Muscle of leg (tissue), 3 donors: ENCODE measurements at regions not wholly inside any gene's neighbourhood (a gene's known extent, or its start where the extent isn't known, plus 50 kb on each side); places are given as distances from the start of the nearest gene placed in this dataset.

ENCODE experiments used
- DNase-seq: peaks from one replicate; pipeline ENCODE4 v3.0.0; 2013
- H3K27ac ChIP-seq: one replicate; pipeline ENCODE4 v1.5.1; 2013; ENCODE audit warnings: mild to moderate bottlenecking, low read length, control low read depth
- H3K27me3 ChIP-seq: one replicate; pipeline ENCODE4 v1.6.1; 2013; ENCODE audit warnings: low read length; ENCODE audit not compliant: control insufficient read depth, insufficient read depth
- H3K36me3 ChIP-seq: one replicate; pipeline ENCODE4 v1.6.1; 2013; ENCODE audit warnings: low read length; ENCODE audit not compliant: control insufficient read depth, insufficient read depth
- H3K4me1 ChIP-seq: one replicate; pipeline ENCODE4 v1.6.1; 2013; ENCODE audit warnings: low read length; ENCODE audit not compliant: control insufficient read depth, insufficient read depth
- H3K4me3 ChIP-seq: one replicate; pipeline ENCODE4 v1.5.1; 2013; ENCODE audit warnings: low read length, control low read depth
- H3K9me3 ChIP-seq: replicated peaks from 2 replicates; pipeline ENCODE4 v1.6.1; 2013; ENCODE audit warnings: low read depth, low read length; ENCODE audit not compliant: control insufficient read depth
- WGBS: methylation state at CpG from one replicate; pipeline ENCODE4 v1.1.5; 2013; ENCODE audit warnings: missing lambda C conversion rate; ENCODE audit not compliant: insufficient coverage; 5-methylcytosine and 5-hydroxymethylcytosine counted together

DNA sequence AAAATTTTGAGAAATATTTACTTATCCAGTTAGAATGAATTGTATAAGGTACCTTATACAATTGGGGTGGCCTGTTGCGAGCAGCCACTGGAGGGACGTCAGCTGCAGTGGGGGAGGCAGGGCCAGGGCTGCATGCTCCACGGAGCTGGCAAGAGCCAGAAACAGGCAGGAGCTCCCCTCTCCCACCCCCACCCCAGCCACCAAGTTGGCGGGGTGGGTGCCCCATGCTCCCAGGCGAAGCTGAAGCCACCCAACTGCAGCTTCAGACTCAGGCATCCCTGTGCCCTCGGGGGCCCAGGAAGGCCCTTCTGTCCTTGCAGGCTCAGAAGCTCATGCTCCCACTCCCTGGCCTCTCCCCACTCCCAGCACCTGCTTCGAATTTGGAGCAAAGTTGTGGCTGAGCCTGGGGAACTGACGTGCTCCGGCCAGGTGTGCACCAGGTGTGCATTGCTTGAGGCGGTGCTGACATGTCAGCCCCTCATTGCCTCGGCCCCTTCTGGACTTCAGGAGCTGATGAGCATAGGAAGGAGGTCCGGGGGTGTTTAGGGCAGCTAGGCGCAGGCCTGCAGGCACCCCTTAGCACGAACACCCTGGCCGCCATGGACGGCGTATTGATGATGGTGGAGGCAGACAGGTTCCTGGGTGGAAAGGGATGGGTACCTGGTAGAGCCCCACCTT is 743.8 kb upstream of the GBE1 start:
- no peaks in the 10 kb centered on the region for H3K36me3 ChIP-seq
- H3K4me3 ChIP-seq = no peak overlapping the region
- H3K27ac ChIP-seq = no peak overlapping the region
- H3K27me3 ChIP-seq = no peaks in the 10 kb centered on the region
- no peaks in the 10 kb centered on the region for H3K4me1 ChIP-seq
- H3K9me3 ChIP-seq = peaks cover 5% of the 10 kb centered on the region
- WGBS = 86% methylated on average over 16 of the region's 17 CpGs
- DNase-seq = no peak

DNA sequence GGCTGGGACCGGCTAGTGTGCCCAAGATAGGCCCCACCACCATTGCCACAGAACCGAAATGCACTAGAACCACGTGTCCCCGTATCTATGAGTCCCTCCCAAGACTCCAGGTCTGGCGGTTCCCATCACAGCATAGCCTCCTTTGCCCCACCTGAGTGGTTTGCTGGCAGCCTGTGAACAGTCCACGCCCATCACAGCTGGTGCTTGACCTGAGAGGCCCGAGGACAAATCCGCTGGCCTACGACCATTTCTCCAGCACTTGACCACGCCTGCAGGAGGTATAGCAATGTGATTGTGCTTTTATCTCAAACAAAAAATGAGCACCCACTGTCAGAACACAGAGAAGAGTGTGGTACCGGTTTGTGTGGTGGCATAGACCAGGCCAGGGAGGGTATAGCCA is 736.7 kb upstream of the GBE1 start:
- Histone ChIP-seq H3K9me3 (no peaks in the 10 kb centered on the region), H3K36me3 (no peaks in the 10 kb centered on the region), H3K27ac (no peak overlapping the region), H3K4me3 (no peak overlapping the region), H3K4me1 (no peaks in the 10 kb centered on the region), H3K27me3 (no peaks in the 10 kb centered on the region)
- 98% methylated on average over 6 of the region's 11 CpGs for WGBS
- no peak for DNase-seq

DNA sequence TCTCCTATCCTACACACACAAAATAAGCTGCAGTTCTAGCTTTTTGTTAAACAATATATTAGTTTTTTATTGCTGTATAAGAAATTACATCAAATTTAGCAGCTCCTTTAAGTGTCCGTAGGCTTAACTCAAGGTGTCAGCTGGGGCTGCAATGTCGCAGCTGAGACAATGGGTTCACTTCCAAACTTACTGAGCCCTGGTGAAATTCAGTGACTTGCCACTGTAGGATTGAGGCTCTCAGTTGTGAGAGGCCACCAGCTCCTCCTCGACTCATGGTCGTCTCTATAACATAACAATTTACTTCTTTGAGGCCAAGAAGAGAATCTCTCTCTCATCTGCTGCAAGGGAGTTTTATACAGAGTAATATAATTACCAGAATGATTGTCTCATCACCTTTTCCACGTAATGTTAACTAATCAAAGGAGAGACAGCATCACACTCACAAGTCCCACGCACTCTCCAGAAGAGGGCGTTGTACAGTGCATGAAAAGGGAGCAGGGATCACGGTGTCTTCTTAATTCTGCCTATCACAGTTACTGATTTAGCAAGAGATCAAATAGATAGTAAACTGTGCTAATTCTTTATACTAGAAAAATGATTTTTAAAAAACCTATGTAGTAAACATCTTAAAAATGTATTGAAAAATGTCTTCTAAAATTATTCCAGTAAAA is 735.6 kb upstream of the GBE1 start:
- 67% methylated on average over 2 of the region's 8 CpGs for WGBS
- Histone ChIP-seq H3K4me3 (no peak overlapping the region), H3K27me3 (no peaks in the 10 kb centered on the region), H3K9me3 (no peaks in the 10 kb centered on the region), H3K36me3 (no peaks in the 10 kb centered on the region), H3K4me1 (no peaks in the 10 kb centered on the region), H3K27ac (no peak overlapping the region)
- no peak for DNase-seq

DNA sequence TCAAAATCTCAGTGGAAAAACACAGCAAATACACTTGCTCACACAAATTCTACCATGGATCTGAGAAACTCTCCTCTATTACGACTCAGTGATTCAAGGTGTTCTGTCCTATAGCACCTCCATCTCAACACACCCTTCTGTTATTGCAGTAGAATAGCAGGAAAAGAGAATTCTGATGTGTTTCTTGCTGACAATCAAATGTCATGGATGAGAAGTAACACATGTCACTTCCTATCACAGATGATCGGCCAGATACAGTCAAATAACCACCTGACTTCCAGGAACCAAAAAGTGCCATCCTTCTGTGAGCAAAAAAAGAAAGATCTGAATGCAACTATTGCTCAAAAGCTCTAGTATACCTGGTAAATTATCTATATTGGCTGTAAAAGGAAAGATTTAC is 734.2 kb upstream of the GBE1 start:
- H3K27ac ChIP-seq = no peak overlapping the region
- H3K27me3 ChIP-seq = no peaks in the 10 kb centered on the region
- no peaks in the 10 kb centered on the region for H3K36me3 ChIP-seq
- no peaks in the 10 kb centered on the region for H3K4me1 ChIP-seq
- no CpG with 5 or more reads among the region's 2 CpGs for WGBS
- H3K4me3 ChIP-seq = no peak overlapping the region
- no peaks in the 10 kb centered on the region for H3K9me3 ChIP-seq
- no peak for DNase-seq

DNA sequence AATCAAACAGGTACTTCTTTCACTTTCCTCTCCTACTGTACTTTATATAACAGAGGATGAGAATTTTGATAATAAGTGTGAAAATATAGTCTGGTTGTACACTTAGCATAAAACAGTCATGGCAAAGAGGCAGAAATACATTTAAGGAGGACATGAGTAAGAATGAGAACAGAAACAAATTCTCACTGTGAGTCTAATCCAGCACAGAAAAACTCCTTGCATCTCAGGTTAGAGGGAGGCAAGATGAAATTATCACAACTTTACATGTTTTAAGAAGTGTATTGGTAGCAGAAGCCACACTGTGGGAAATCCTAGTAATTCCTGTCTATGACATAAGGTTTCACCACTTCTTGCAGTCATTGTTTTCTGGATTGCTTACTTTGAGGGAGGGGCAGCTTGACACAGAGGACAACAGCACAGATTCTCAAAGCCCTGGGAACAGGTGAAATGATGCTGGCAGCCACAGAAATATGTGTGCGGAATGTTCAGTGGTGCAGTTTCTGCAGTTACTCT is 733.6 kb upstream of the GBE1 start:
- H3K36me3 ChIP-seq = no peaks in the 10 kb centered on the region
- no peak overlapping the region for H3K4me3 ChIP-seq
- no peaks in the 10 kb centered on the region for H3K4me1 ChIP-seq
- 83% methylated on average over 1 of the region's 1 CpG for WGBS
- no peaks in the 10 kb centered on the region for H3K9me3 ChIP-seq
- H3K27me3 ChIP-seq = no peaks in the 10 kb centered on the region
- no peak overlapping the region for H3K27ac ChIP-seq
- no peak for DNase-seq

DNA sequence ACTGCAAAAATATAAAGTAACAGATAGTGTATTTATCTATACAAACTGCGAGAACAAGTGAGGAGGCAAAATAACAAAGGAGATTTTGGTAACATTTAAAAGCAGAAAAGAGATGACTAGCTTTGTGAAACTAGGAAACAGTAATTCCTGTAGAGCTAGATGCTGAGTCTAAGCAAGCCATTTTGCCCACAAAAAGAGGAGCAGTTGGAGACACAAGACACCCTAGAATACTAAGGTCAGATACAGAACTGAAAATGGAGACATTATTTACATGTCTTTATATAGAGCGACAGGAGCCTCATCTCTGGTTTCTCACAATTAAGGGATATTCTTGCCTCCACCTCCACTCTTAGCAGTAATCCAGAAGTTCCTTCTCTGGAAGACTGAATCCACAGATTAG is 732.4 kb upstream of the GBE1 start:
- H3K27ac ChIP-seq = no peak overlapping the region
- no peaks in the 10 kb centered on the region for H3K36me3 ChIP-seq
- no peak for DNase-seq
- H3K27me3 ChIP-seq = no peaks in the 10 kb centered on the region
- no CpG with 5 or more reads among the region's 2 CpGs for WGBS
- H3K9me3 ChIP-seq = no peaks in the 10 kb centered on the region
- H3K4me1 ChIP-seq = no peaks in the 10 kb centered on the region
- H3K4me3 ChIP-seq = no peak overlapping the region

DNA sequence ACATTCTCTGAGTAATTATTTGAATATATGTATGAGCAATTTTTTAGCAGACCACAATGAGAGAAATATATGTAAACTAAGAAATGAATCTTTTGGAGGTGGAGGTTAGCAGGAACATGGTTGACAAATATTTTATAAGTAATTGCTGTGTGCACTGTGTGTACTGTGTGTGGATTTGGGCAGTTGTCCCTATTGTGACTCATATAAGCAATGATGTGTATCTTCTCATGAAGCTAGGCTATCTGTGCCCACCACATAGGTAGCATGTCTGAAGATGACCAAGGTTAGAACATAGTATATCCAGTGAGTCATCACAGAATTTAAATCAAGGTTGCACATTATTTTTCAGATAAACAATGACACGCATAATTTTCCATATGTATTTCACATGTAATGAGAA is 713.9 kb upstream of the GBE1 start:
- no peak overlapping the region for H3K27ac ChIP-seq
- no peaks in the 10 kb centered on the region for H3K36me3 ChIP-seq
- H3K27me3 ChIP-seq = no peaks in the 10 kb centered on the region
- H3K9me3 ChIP-seq = no peaks in the 10 kb centered on the region
- H3K4me1 ChIP-seq = no peaks in the 10 kb centered on the region
- no peak overlapping the region for H3K4me3 ChIP-seq
- no CpG with 5 or more reads among the region's 1 CpG for WGBS
- no peak for DNase-seq

DNA sequence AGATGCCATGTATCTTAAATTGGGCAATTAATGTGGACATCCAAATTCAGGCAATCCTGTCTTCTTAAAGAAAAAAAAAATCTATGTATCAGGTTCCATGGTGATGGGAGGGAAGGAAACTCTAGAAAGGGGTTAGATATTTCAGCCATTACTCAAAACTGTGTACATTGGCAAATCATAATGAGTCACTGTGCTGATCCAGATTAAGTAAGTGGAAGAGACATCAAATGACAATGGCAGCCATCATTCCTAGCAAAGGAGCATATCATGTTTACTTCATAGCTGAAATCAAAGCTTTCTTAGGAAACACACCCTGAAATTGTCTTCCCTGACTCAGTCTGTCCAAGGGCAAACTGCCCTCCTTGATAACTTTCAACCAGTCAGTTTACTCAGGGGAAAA is 713.3 kb upstream of the GBE1 start:
- Histone ChIP-seq H3K27ac (no peak overlapping the region), H3K27me3 (no peaks in the 10 kb centered on the region), H3K9me3 (no peaks in the 10 kb centered on the region), H3K4me1 (no peaks in the 10 kb centered on the region), H3K36me3 (no peaks in the 10 kb centered on the region), H3K4me3 (no peak overlapping the region)
- no peak for DNase-seq

DNA sequence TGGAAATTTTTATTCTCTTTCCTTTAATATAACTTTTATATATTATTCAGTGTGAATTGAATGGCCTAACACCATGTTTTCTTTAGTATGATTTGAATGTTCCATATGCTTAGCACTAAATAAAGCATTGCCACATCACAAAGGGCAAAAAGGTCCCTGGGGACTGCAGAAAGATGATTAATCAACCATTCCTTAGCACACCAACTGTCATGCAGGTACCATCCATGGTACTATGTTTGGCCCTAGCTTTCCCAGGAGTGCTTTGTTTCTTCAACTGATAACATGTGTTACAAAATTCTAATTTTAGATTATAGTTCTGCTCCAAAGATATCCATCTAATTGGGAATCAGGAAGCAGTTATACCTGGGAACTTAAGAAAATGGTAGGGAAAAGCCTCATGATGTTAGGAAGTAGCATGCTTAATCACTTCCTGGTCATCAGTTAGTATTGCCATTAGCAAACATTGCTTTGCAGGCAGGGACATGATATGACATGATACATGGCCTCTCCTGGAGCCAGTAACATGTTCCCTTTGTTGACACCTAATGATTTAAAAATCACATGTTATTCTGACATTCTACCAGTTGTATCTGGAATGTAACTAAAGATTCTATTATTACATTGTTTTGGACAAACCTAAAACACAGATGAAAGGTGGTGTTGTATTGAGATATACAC is 712.6 kb upstream of the GBE1 start:
- Histone ChIP-seq H3K9me3 (no peaks in the 10 kb centered on the region), H3K36me3 (no peaks in the 10 kb centered on the region), H3K27ac (no peak overlapping the region), H3K4me1 (no peaks in the 10 kb centered on the region), H3K27me3 (no peaks in the 10 kb centered on the region), H3K4me3 (no peak overlapping the region)
- DNase-seq = no peak

DNA sequence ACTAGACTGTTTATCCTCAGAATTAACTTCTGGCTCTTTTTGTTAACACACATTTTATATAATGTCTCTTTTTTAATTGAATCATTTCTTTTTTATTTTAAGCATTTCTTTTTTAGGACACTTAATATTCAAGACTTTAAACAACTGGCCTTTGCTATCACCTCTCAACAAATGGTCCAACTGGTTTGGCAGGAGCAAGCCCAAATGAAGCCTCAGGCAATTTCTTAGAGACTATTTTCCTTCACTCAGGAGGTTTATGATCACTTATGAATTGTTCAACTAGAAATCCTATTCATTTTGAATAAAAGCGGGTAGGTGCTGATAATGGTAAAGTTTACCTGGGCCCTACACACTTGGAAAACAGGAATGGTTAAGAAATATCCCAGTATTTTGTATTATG is 705.6 kb upstream of the GBE1 start:
- WGBS = no CpG with 5 or more reads among the region's 1 CpG
- Histone ChIP-seq H3K4me1 (no peaks in the 10 kb centered on the region), H3K27me3 (no peaks in the 10 kb centered on the region), H3K9me3 (no peaks in the 10 kb centered on the region), H3K36me3 (no peaks in the 10 kb centered on the region), H3K27ac (no peak overlapping the region), H3K4me3 (no peak overlapping the region)
- no peak for DNase-seq
